Liver (tissue), 7 donors: ENCODE measurements at regions not wholly inside any gene's neighbourhood (a gene's known extent, or its start where the extent isn't known, plus 50 kb on each side); places are given as distances from the start of the nearest gene placed in this dataset.

Experiments used
- DNase-seq: peaks from one replicate; pipeline ENCODE4 v3.0.0-alpha.2; 2017; ENCODE audit warnings: low spot score
- H3K27ac ChIP-seq, 2 donors: one replicate each; pipeline ENCODE4 v1.7.0; 2013; ENCODE audit warnings: inconsistent platforms in 2 of 2, low read length in 2 of 2, control low read depth in 1 of 2, low read depth in 1 of 2, mild to moderate bottlenecking in 1 of 2
- H3K27me3 ChIP-seq, 4 donors: one replicate each; pipeline versions ENCODE4 v1.6.1 to v1.7.0; 2013; ENCODE audit warnings: low read length in 3 of 4, inconsistent platforms in 1 of 4, mild to moderate bottlenecking in 1 of 4, moderate library complexity in 1 of 4; ENCODE audit not compliant: control insufficient read depth in 4 of 4, insufficient read depth in 4 of 4
- H3K36me3 ChIP-seq, 4 donors: one replicate each; pipeline versions ENCODE4 v1.6.1 to v1.7.0; 2013; ENCODE audit warnings: low read length in 3 of 4, mild to moderate bottlenecking in 3 of 4, low read depth in 1 of 4, moderate library complexity in 1 of 4; ENCODE audit not compliant: control insufficient read depth in 4 of 4, insufficient read depth in 3 of 4
- H3K4me1 ChIP-seq, 4 donors: one replicate each; pipeline versions ENCODE4 v1.6.1 to v1.7.0; 2013; ENCODE audit warnings: low read length in 3 of 4, mild to moderate bottlenecking in 3 of 4, moderate library complexity in 1 of 4; ENCODE audit not compliant: control insufficient read depth in 4 of 4, insufficient read depth in 4 of 4
- H3K4me3 ChIP-seq, 3 donors: one replicate each; pipeline versions ENCODE4 v1.6.1 to v1.7.0; 2013; ENCODE audit warnings: low read length in 3 of 3, control low read depth in 1 of 3, low read depth in 1 of 3, mild to moderate bottlenecking in 1 of 3
- H3K9ac ChIP-seq, 2 donors: one replicate each; pipeline ENCODE4 v1.7.0; 2013; ENCODE audit warnings: low read length in 2 of 2, mild to moderate bottlenecking in 2 of 2, moderate library complexity in 2 of 2, control low read depth in 1 of 2, low read depth in 1 of 2
- H3K9me3 ChIP-seq, 4 donors: one replicate each; pipeline versions ENCODE4 v1.6.1 to v1.7.0; 2013; ENCODE audit warnings: low read length in 3 of 4; ENCODE audit not compliant: control insufficient read depth in 4 of 4
- EGR1 ChIP-seq, 2 donors: IDR thresholded peaks; 2 replicates each; pipeline ENCODE4 v1.6.1; 2016 to 2018; ENCODE audit warnings: antibody characterized with exemption in 2 of 2, low read depth in 2 of 2
- FOXA1 ChIP-seq: IDR thresholded peaks from 2 replicates; pipeline ENCODE4 v1.6.1; 2016; ENCODE audit warnings: antibody characterized with exemption
- FOXA2 ChIP-seq: IDR thresholded peaks from 2 replicates; pipeline ENCODE4 v1.6.1; 2016; ENCODE audit warnings: antibody characterized with exemption
- GABPA ChIP-seq, 2 donors: IDR thresholded peaks in 1 of 2; conservative IDR thresholded peaks in 1 of 2; 2 replicates each; pipeline ENCODE4 v1.6.1; 2016; ENCODE audit warnings: antibody characterized with exemption in 2 of 2, mild to moderate bottlenecking in 1 of 2, moderate library complexity in 1 of 2
- HNF4A ChIP-seq, 2 donors: conservative IDR thresholded peaks; 2 replicates each; pipeline ENCODE4 v1.6.1; 2016; ENCODE audit warnings: antibody characterized with exemption in 2 of 2, mild to moderate bottlenecking in 2 of 2
- HNF4G ChIP-seq: IDR thresholded peaks from 2 replicates; pipeline ENCODE4 v1.6.1; 2016; ENCODE audit warnings: antibody characterized with exemption
- JUND ChIP-seq, 2 donors: IDR thresholded peaks; 2 replicates each; pipeline ENCODE4 v1.6.1; 2016; ENCODE audit warnings: antibody characterized with exemption in 2 of 2
- NR2F2 ChIP-seq: IDR thresholded peaks from 2 replicates; pipeline ENCODE4 v1.6.1; 2016; ENCODE audit warnings: antibody characterized with exemption
- RAD21 ChIP-seq, 2 donors: IDR thresholded peaks; 2 replicates each; pipeline ENCODE4 v1.6.1; 2016; ENCODE audit warnings: antibody characterized with exemption in 2 of 2, mild to moderate bottlenecking in 2 of 2
- REST ChIP-seq: IDR thresholded peaks from 2 replicates; pipeline ENCODE4 v1.6.1; 2016; ENCODE audit warnings: antibody characterized with exemption, mild to moderate bottlenecking
- RXRA ChIP-seq, 2 donors: IDR thresholded peaks; 2 replicates each; pipeline ENCODE4 v1.6.1; 2017 to 2018; ENCODE audit warnings: antibody characterized with exemption in 2 of 2, mild to moderate bottlenecking in 1 of 2
- SP1 ChIP-seq: IDR thresholded peaks from 2 replicates; pipeline ENCODE4 v1.6.1; 2018; ENCODE audit warnings: antibody characterized with exemption, mild to moderate bottlenecking
- TAF1 ChIP-seq: conservative IDR thresholded peaks from 2 replicates; pipeline ENCODE4 v1.6.1; 2016; ENCODE audit warnings: antibody characterized with exemption, mild to moderate bottlenecking
- YY1 ChIP-seq: IDR thresholded peaks from 2 replicates; pipeline ENCODE4 v1.6.1; 2016; ENCODE audit warnings: antibody characterized with exemption, mild to moderate bottlenecking
- WGBS: extraction: QIAGEN DNeasy Blood & Tissue Kit; methylation state at CpG from one replicate; pipeline ENCODE4 v1.1.7; 2013; 5-methylcytosine and 5-hydroxymethylcytosine counted together
- TF ChIP-seq, protein P1 (sequence below): IDR thresholded peaks from 2 replicates; pipeline ENCODE4 v1.6.1; 2016; ENCODE audit warnings: antibody characterized with exemption
- TF ChIP-seq, protein P2 (sequence below): IDR thresholded peaks from 2 replicates; pipeline ENCODE4 v1.6.1; 2016; ENCODE audit warnings: antibody characterized with exemption
- donor health status: healthy.
- donor health status: healthy.
- donor health status: healthy.
- donor health status: healthy.

DNA sequence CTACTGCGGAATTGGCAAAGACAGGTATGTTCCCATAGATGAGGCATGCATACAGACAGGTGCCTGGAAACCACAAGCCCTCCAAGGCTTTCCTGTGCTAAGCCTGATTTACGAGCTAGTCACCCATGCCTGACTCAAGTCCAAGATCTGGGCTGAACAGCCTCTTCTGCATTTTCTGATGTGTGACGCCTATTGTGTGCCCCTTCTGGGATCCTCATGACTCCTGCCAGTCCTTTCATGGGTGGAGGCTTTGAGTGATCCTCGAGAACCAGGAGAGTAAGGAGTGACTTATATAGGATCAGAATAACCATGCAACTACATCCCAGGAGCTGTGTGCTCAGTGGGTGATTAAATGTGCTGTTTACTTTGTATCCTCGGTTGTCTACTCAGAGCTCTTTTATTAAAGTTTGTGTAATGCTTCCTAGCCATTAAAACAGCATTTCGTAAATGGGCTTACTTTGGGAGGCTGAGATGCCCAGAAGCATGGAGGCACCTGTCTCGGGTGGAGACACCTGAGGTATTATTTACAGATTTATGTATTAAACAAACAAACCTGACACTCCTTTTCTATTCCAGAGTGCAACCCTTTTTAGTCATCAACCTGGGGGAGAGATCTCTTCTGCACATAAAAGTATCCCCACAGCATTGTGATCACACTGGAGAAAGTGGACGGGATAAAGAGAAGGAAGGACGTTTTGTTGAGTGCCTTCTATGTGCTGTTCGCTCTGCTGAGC, 373.0 kb upstream of the DYNLRB2 start:
- WGBS: 79% methylated on average over 10 of the region's 10 CpGs
- Histone ChIP-seq H3K27ac (no peak overlapping the region), H3K4me3 (no peak overlapping the region), H3K4me1 (no peaks in the 10 kb centered on the region), H3K36me3 (no peaks in the 10 kb centered on the region), H3K9me3 (peaks cover 0 to 3% (median 0%) of the 10 kb centered on the region in 4 donors), H3K27me3 (no peaks in the 10 kb centered on the region), H3K9ac (no peak overlapping the region)
- TF ChIP-seq JUND (IDR thresholded peaks at IDR 0.05) (no peak), EGR1 (IDR thresholded peaks at IDR 0.05; ENCODE audit: low read depth in 2 of 2) (no peak), HNF4G (no peak)
- TF ChIP-seq, protein P1, sequence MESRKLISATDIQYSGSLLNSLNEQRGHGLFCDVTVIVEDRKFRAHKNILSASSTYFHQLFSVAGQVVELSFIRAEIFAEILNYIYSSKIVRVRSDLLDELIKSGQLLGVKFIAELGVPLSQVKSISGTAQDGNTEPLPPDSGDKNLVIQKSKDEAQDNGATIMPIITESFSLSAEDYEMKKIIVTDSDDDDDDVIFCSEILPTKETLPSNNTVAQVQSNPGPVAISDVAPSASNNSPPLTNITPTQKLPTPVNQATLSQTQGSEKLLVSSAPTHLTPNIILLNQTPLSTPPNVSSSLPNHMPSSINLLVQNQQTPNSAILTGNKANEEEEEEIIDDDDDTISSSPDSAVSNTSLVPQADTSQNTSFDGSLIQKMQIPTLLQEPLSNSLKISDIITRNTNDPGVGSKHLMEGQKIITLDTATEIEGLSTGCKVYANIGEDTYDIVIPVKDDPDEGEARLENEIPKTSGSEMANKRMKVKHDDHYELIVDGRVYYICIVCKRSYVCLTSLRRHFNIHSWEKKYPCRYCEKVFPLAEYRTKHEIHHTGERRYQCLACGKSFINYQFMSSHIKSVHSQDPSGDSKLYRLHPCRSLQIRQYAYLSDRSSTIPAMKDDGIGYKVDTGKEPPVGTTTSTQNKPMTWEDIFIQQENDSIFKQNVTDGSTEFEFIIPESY: no peak
- DNase-seq: no peak

- H3K27me3 ChIP-seq: no peaks in the 10 kb centered on the region
- no peaks in the 10 kb centered on the region for H3K4me1 ChIP-seq
- 94% methylated on average over 3 of the region's 3 CpGs for WGBS
Observed at GRCh38 chr16:80166082-80166481, 374.7 kb upstream of the DYNLRB2 start.

GRCh38 chr16:80164966-80165550, 375.7 kb upstream of the DYNLRB2 start:
- TF ChIP-seq SP1 (no peak), FOXA2 (no peak), TAF1 (no peak), RAD21 (IDR thresholded peaks at IDR 0.05) (no peak), RXRA (IDR thresholded peaks at IDR 0.05) (no peak), HNF4G (no peak), EGR1 (IDR thresholded peaks at IDR 0.05; ENCODE audit: low read depth in 2 of 2) (no peak), REST (no peak), HNF4A (conservative IDR thresholded peaks at IDR 0.05) (no peak), NR2F2 (no peak), YY1 (no peak), GABPA (IDR thresholded peaks at IDR 0.05 in 1 of 2, conservative IDR thresholded peaks at IDR 0.05 in 1 of 2) (no peak), JUND (IDR thresholded peaks at IDR 0.05) (no peak), FOXA1 (no peak)
- TF ChIP-seq, protein P2, sequence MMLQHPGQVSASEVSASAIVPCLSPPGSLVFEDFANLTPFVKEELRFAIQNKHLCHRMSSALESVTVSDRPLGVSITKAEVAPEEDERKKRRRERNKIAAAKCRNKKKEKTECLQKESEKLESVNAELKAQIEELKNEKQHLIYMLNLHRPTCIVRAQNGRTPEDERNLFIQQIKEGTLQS: no peak
- TF ChIP-seq, protein P1: no peak
- WGBS: 83% methylated on average over 5 of the region's 5 CpGs
- Histone ChIP-seq H3K27me3 (no peaks in the 10 kb centered on the region), H3K4me1 (no peaks in the 10 kb centered on the region), H3K4me3 (no peak overlapping the region), H3K9me3 (peaks cover 0 to 3% (median 0%) of the 10 kb centered on the region in 4 donors), H3K36me3 (no peaks in the 10 kb centered on the region), H3K9ac (no peak overlapping the region), H3K27ac (no peak overlapping the region)
- DNase-seq: no peak

More at GRCh38 chr16:80166082-80166481, 374.7 kb upstream of the DYNLRB2 start:
- Histone ChIP-seq H3K4me3 (no peak overlapping the region), H3K36me3 (no peaks in the 10 kb centered on the region), H3K9ac (no peak overlapping the region), H3K9me3 (peaks cover 0 to 3% (median 0%) of the 10 kb centered on the region in 4 donors), H3K27ac (no peak overlapping the region)
- no peak for DNase-seq
- TF ChIP-seq JUND (IDR thresholded peaks at IDR 0.05): no peak
- TF ChIP-seq HNF4A (conservative IDR thresholded peaks at IDR 0.05): no peak
